GM21367 (cell line): ENCODE measurements at regions not wholly inside any gene's neighbourhood (a gene's known extent, or its start where the extent isn't known, plus 50 kb on each side); places are given as distances from the start of the nearest gene placed in this dataset.
"Not testable (repeated sequence)": the region's sequence is repeated elsewhere in the genome, so short reads cannot be mapped to it uniquely, and the experiment has no call there.

Experiments
- ATAC-seq: cut with Tn5 transposase; IDR thresholded peaks from one replicate; pipeline ENCODE4 v1.9.1; 2021; ENCODE audit not compliant: unreplicated experiment

DNA sequence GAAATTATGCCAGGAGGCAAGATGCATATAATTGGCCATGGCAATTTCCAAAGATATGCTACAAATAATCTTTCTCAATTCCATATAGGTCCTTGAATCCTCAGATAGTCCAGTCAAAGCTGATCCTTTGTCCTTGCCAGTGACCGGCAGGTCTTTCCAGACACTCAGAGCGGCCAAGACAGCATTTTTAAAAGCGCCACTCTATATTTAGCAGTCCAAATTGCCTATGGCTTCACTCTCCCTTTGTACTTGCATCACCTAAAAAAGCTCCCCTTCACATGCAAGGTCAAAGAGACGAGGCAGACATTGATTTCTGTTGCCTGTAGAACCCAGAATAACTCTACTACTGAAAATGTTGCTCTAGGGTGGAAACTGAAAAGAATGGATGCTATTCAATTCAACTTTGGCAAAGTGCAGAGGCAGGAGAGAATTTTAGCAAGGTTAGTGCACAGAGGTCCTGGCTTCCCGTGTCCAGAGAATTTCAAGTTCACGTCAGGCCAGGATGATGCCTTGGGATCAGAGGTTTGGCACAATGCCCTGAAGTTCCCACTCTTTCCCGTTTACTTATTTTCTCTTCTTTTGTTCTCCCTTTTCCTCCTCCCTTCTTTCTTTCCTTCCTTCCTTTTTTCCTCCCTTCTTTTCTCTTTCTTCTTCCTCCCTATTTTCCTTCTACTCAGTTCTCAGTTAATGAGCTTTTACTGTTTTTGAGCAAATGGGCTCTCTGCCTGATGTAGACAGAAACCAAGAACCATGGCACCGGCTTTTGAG lies 108.5 kb downstream of the KCNK1 start:
- ATAC-seq, result no peak

DNA sequence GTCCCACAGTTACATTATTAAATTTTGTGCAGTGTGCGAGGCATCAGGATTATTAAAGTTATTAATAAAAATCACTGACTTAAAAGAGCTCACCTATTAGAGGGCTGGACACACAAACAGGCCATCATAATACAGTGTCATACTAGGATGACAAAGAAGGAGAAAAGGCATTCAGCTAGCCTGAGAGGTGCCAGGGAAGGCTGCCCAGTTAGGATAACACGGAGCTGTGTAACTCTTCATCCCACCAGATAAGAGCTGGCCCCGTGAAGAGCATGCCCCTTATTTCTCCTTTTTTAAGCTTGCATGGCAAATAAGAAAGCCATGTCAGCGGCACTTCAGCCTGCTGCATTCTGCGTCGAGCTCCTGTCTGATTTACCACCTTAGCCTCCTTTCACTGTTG lies 109.5 kb downstream of the KCNK1 start:
- ATAC-seq, result no peak

DNA sequence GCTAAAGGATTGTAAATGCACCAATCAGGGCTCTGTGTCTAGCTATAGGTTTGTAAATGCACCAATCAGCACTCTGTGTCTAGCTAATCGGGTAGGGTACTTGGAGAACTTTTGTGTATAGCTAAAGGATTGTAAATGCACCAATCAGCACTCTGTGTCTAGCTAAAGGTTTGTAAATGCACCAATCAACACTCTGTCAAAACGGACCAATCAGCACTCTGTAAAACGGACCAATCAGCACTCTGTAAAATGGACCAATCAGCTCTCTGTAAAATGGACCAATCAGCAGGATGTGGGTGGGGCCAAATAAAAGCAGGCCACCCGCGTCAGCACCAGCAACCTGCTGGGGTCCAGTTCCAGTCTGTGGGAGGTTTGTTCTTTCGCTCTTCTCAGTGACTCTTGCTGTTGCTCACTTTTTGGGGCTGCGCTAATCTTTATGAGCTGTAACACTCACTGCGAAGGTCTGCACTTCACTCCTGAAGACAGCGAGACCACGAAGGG lies 110.3 kb downstream of the KCNK1 start:
- not testable (repeated sequence) for ATAC-seq

DNA sequence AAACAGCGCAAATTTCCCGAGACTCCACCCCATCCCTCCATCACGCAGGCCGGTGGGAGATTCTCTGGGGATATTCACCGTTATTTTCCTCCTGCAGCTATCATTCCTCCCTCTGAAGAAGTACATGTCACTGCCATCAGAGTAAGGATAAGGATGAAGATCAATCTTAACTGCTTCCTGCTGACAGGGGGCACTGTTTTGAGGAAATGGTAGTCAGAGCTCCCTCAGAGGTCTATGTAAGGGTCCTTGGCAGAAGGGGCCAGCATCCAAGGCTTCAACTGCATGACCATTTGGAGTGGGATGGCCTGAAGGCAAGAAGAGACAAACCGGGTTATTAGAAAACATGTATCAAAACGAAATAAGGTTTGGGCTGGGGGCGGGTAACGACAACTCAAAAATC lies 111.5 kb downstream of the KCNK1 start:
- no peak for ATAC-seq

DNA sequence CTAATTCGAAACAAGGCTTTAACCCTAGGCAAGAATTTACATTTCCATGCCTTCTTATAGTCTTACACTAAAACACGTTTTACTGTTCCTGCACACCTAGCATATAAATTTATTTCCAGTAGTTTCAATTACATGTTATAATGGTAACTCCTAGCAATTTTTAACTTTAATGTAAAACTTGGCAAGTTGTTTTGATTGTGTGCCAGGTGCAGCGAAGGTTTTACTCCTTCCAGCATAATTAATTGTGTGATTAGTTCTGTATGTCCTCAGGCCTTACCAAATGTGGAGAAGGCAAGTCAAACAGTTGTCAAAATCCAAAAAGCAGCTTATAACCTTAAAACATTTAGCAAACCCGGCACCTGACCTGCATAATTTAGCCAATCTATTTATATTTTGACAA lies 114.8 kb downstream of the KCNK1 start:
- ATAC-seq, result no peak

DNA sequence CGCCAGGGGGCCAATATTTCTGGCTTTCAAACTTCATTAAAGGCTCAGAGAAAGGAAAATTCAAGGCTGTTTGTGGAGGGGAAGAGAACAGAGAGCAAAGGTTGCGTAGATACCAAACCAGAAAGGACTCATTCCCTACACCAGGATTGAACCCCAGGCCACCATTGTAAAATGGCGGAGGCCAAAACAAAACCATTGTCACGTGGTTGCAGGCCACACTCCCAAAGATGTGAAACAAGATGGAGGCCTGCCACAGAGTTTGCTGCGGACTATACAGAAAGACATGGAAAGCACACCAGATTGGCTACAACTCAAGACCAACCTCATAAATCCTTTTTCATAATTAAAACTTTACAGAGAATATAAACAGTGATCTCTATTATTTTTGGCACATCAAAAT lies 116.5 kb downstream of the KCNK1 start:
- ATAC-seq, result no peak

DNA sequence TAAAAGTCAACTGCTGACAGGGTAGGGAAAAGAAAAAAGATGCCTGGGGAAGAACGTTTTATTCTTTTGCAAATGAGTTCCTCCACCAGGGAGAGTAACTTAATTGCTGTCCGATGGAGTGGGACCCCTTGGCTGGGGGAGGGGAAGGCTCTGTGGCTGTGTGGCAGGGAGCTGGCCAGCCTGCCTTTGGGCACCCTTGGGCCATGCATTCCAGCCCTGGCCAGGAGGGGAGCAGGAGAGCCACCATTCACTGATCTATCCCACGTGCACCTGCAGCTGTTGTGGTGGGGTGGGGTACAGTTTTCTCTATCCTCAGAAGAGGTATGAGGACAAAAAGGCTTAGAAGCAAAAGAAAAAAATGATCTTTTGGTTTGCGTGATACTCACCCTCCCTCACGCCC lies 116.9 kb downstream of the KCNK1 start:
- no peak for ATAC-seq

DNA sequence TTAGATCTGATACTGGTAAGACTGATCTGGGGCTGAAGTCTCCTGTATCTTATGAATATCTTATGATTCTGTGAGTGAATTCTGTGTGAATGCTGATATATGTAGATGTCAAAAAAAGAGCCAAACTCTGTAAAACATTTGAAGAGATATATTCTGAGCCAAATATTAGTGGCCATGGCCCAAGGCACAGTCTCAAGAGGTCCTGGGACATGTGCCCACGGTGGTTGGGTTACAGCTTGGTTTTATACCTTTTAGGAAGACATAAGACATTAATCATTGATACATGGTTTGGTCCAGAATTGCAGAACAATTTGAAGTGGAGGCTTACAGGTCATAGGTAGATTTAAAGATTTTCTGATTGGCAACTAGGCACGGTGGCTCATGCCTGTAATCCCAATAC lies 118.3 kb downstream of the KCNK1 start:
- no peak for ATAC-seq

DNA sequence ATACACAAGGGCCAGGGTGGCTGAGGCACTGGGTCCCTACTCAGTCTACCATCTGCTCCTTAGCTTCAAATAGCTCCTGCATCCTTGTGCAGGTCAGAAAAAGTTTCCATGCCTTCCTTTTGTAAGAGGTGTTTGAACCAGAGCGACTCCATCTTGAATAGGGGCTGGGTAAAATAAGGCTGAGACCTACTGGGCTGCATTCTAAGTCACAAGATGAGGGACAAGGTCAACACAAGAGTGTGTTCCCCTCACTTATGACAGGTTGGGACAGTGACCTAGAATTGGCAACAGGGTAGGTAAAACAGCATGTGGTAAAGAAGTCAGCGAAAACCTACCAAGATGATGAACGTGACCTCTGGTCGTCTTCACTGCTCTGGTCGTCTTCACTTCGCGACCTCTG lies 120.5 kb downstream of the KCNK1 start:
- no peak for ATAC-seq

DNA sequence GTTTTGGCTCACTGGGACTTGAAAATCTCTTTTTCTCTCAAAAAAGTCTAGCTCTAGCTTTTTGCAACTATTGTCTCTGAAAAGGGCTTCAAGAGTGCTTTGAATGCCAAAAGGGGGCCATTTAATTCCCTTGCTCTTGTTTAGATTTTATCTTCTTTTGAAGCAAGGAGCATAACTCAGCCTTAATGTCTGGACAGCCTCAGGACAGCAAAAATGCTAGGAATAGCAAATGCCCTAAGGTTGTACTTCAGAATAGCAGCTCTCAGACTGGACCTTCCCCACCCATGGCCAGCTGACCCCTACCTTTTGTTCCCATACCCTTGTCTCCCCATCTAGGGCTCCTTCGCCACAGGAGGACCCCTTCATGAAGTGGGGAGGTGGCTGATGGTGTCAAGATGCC lies 121.4 kb downstream of the KCNK1 start:
- no peak for ATAC-seq

DNA sequence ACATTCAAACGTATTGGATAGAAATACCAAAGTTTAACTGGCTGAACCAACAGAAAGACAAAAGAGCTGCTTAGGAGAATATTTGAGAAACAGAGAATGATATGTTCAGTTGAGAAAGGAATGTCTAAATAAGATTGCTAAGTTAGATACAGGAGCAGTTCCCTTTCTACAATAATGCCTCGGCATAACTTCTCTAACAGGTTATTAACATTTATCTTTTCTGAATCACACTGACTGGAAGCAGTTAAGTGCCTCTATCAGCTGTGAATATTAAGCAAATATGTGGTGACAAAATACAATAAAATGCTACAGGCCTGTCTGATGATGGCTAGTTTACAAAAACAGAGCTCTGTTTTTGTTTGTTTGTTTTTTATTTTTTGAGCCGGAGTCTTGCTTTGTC lies 121.9 kb downstream of the KCNK1 start:
- ATAC-seq, result no peak

DNA sequence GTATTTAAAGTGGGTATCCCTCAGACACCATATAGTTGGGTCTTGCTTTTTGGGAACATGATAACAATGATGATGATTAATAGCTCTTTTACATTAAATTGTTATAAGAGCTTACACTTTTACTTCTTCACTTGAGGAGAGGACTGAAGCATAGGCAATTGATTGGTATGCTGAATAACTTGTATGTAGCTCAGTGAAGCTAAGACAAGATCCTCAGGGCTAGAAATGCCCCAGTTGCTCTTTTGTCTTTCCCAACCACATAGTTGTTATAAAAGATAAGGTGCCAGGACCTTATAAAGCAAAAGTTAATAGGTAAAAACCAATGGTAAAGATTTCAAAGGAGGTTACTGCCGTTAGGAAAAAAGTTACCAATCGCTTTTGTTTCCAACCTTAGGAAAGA lies 123.4 kb downstream of the KCNK1 start:
- no peak for ATAC-seq

DNA sequence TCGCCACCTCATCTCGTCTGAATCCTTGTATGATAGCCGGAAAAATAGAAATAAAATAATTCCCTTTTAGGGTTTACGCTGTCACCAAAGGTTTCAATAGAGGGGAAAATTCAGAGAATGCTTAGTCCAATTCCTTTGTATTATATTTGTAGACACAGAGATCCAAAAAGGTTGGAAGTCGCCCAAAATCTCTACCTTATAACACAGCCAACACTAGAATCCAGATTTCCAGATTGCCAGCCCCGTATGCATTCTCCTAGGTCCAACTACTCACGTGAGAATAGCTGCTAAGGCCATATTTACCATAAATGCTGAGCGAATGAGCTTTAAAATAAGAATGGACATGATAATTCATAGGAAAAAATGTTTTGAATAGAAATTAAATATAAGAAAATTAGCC lies 124.5 kb downstream of the KCNK1 start:
- ATAC-seq, result no peak

DNA sequence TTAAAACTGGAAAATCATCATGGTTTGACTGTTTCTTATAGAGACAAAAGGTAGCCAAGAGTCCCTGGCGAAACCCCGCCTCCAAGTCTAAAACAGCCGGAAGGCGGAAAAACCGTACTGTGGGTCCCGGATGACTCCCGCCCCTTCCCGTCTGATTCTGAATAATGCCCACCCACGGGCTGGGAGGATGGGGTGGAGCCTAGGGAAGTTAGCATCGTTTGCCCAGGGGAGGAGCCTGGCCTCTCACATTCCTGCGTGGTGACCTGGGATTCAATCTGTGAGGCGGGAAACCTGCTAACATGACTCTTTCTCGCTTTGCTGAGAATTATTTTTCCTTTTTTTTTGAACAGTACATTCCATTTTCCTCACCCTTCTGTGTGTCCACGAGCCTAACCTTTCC lies 124.9 kb downstream of the KCNK1 start:
- ATAC-seq, result no peak

DNA sequence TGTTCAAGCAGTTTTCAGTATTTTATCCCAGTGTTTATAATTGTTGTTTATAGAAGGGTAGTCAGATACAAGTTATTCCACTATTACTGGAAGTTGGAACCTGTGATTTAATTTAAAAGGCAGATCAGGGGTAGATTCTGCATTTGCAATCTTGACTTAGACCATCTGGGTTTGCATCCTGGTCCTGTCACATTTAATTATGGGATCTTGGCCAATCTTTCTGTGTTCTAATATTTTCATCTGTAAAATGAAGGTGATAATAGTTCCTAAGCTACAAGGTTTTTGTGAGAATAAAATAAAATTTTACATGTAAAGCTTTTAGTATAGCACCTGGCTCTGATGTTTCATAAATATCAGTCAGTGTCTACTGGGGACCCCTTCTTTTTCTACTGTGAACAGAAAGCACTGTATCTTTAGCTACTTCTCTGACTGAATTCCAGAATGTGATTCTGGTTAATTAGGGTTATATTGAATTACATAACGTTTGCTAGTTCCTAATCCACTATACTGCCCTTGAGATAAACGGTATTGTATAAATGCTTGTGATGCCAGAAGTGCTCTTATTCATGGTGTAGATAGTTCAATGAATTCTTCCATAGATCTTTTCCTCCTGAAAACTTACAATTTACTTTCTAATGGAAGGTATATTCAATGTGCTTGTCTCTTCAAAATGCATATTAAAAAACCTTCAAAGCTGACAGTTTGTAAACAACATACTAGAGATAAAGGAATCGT lies 131.0 kb downstream of the KCNK1 start:
- ATAC-seq, result no peak

DNA sequence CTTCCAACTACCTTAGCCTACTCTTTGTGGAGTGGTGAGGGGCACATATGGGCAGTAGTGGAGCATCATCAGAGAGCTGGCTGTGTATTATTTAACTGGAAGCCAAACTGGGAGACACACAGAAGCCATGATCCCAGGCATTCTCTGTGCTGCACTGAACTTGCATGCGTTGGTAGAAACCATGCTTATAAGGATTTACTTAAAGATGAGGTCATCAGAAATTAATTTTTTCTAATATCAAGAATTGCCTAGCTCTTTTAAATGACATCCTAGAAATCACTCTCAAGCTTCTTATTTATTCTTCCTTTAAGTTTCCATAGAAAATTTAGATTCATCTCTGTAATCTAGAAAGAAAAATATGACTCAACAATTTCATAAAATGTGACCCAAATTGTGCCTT lies 136.2 kb downstream of the KCNK1 start:
- ATAC-seq, result no peak

DNA sequence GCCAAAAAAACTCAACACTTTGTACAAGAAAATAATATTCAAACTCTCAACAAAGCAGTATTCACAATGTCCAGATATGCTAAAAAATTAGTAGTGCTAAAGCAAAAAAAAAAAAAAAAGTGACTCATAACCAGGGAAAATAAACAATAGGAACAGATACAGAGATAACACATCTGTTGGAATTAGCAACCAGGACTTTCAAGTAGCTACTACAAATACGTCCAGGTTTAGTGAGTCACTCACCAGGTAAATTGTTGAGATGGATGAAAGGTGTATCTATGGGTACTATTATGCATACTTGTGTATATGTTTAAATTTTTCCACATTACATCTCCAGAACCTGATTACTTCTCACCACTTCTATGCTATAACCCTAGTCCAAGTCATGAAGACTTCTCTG lies 144.8 kb upstream of the SLC35F3 start:
- ATAC-seq, result no peak

DNA sequence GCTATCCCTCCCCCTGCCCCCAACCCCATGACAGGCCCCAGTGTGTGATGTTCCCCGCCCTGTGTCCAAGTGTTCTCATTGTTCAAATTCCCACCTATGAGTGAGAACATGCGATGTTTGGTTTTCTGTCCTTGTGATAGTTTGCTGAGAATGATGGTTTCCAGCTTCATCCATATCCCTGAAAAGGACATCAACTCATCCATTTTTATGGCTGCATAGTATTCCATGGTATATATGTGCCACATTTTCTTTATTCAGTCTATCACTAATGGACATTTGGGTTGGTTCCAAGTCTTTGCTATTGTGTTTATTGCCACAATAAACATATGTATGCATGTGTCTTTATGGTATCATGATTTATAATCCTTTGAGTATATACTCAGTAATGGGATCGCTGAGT lies 140.2 kb upstream of the SLC35F3 start:
- ATAC-seq, result not testable (repeated sequence)

DNA sequence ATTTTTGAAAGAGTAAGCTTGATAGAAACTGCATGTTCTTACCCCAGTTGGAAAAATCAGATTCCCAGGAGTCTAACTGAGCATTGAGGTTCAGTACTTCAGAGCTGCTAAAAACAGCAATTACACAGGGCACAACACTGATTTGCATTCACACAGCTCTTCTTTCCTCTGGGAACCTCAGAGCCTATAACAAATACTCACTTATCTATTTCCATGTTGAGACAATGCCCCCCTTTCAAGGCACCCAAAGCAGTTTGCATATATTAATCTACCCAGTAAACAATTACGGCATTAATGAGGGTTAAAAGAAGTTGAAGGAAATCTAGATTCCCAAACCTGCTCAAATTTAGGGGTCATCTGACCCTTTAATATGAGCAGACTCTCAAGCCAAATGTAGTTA lies 126.9 kb upstream of the SLC35F3 start:
- ATAC-seq, result no peak

DNA sequence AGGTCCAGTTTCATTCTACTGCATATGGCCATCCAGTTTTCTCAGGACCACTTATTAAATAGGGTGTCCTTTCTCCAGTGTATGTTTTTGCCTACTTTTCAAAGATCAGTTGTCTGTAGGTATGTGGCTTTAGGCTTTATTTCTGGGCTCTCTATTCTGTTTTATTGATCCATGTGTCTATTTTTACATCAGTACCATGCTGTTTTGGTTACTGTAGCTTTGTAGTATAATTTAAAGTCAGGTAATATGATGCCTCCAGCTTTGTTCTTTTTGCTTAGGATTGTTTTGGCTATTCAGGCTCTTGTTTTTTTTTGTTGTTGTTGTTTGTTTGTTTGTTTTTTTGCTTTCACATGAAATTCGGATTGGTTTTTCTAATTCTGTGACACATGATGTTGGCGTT lies 124.4 kb upstream of the SLC35F3 start:
- ATAC-seq, result no peak

DNA sequence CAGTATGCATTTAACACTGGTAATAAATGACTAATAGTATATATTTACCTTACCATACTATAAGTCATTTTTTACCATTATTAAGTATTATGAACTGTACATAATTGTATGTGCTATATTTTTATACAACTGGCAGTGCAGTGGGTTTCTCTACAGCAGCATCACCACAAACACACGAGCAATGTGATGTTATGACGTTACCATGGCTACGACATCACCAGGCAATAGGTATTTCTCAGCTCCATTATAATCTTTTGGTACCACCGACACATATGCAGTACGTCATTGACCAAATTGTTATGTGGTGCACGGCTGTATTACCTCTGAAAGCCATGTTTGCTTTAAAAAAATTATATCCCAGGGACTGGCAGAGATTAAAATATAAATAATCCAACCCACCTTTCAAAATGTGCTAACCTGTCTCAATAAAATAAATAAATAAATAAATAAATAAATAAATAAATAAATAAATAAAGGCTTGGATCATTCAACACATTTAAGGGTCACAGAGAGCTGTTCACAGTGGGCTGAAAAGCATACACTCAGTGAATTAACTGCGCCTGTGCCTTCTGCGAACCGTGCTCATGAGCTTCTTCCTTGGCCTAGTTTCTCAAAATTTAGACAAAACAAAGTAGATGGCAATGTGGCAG lies 121.4 kb upstream of the SLC35F3 start:
- ATAC-seq, result no peak

DNA sequence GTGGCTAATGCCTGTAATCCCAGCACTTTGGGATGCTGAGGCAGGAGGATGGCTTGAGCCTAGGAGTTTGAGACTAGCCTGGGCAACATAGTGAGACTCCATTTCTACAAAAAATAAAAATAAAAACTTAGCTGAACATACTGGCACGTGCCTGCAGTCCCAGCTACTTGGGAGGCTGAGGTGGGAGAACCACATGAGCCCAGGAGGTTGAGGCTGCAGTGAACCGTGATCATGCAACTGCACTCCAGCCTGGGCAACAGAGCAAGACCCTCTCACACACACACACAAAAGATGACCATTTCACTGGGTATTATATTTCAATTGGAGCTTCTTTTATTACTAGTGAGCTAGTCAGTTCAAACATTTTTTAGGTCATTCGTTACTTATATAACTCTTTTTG lies 116.9 kb upstream of the SLC35F3 start:
- no peak for ATAC-seq
